AG04450 (cell line): ENCODE measurements at regions not wholly inside any gene's neighbourhood (a gene's known extent, or its start where the extent isn't known, plus 50 kb on each side); places are given as distances from the start of the nearest gene placed in this dataset. TPM values are rescaled to one million over a fixed set of nuclear protein-coding genes. Genes with fewer than 3 reads are reported as not detected.

Source experiments
- small RNA-seq: library from RNA; depleted of rRNA; stranded (forward); fragments of <200 nt; gene quantifications from one replicate; pipeline ENCODE3, GENCODE V24; 2012; ENCODE audit warnings: low read depth; ENCODE audit not compliant: insufficient read length

Small RNAs in the stretch of these regions (small RNA-seq; reads per million reads assigned to genes)
- gene MIR4283-2: not detected
